BE2C (cell line): ENCODE measurements at regions not wholly inside any gene's neighbourhood (a gene's known extent, or its start where the extent isn't known, plus 50 kb on each side); places are given as distances from the start of the nearest gene placed in this dataset.

Source experiments
- DNase-seq: peaks from one replicate; pipeline ENCODE4 v3.0.0-alpha.2; 2020
- H3K27me3 ChIP-seq: fragments of 250-450 bp; sonication (Bioruptor Pico); 2 replicates; pipeline ENCODE4 v1.5.1; 2020; ENCODE audit warnings: mild to moderate bottlenecking
- H3K36me3 ChIP-seq: fragments of 250-450 bp; sonication (Bioruptor Pico); 2 replicates; pipeline ENCODE4 v1.5.1; 2020; ENCODE audit warnings: mild to moderate bottlenecking
- H3K4me1 ChIP-seq: fragments of 250-450 bp; sonication (Bioruptor Pico); 2 replicates; pipeline ENCODE4 v1.5.1; 2020
- H3K4me3 ChIP-seq: 2 replicates; pipeline ENCODE4 v1.5.1; 2011; ENCODE audit warnings: low read depth, low read length
- H3K9me3 ChIP-seq: fragments of 250-450 bp; sonication (Bioruptor Pico); 2 replicates; pipeline ENCODE4 v1.5.1; 2020
- CTCF ChIP-seq: IDR thresholded peaks from 2 replicates; pipeline ENCODE4 v1.5.1; 2012; ENCODE audit warnings: mild to moderate bottlenecking, low read depth, low read length

- Histone ChIP-seq H3K4me1 (no peaks in the 10 kb centered on the region), H3K9me3 (no peaks in the 10 kb centered on the region), H3K36me3 (no peaks in the 10 kb centered on the region), H3K27me3 (no peaks in the 10 kb centered on the region), H3K4me3 (no peak overlapping the region)
- TF ChIP-seq CTCF, result no peak
- DNase-seq, result peak; percentile 78
Measured at GRCh38 chr12:5201554-5202218, 158.0 kb downstream of the KCNA5 start.

GRCh38 chr12:5203274-5203673 is 159.6 kb downstream of the KCNA5 start:
- Histone ChIP-seq H3K36me3 (no peaks in the 10 kb centered on the region), H3K4me1 (no peaks in the 10 kb centered on the region), H3K27me3 (no peaks in the 10 kb centered on the region), H3K9me3 (no peaks in the 10 kb centered on the region), H3K4me3 (no peak overlapping the region)
- TF ChIP-seq CTCF, result no peak
- no peak for DNase-seq

DNA sequence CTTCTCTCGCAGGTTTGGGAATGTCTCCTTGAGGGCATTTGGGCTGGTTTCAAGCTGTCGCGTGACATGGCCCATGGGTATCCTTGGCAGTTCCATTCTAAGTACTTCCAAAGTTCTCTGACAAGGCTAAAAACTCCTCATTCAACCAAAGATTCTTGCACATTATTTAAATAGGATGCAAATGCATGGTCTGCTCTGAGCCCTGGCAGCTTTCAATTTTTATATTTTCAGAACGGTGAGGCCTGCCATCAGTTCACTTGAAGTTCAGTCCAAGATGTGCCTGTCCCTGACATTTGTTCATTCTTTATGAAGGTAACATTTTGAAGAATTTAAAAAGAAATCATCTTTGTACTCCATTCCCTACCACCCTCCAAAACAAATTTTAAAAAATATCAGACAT is 160.0 kb downstream of the KCNA5 start:
- no peaks in the 10 kb centered on the region for H3K9me3 ChIP-seq
- H3K4me3 ChIP-seq, result no peak overlapping the region
- H3K36me3 ChIP-seq, result no peaks in the 10 kb centered on the region
- H3K4me1 ChIP-seq, result no peaks in the 10 kb centered on the region
- no peak for TF ChIP-seq CTCF
- H3K27me3 ChIP-seq, result no peaks in the 10 kb centered on the region
- DNase-seq, result no peak

GRCh38 chr12:5204271-5204670 is 160.6 kb downstream of the KCNA5 start:
- TF ChIP-seq CTCF, result no peak

GRCh38 chr12:5204831-5205230 is 161.2 kb downstream of the KCNA5 start:
- TF ChIP-seq CTCF, result no peak
- no peaks in the 10 kb centered on the region for H3K4me1 ChIP-seq

More at GRCh38 chr12:5204271-5204670, 160.6 kb downstream of the KCNA5 start:
- H3K4me3 ChIP-seq, result no peak overlapping the region
- no peaks in the 10 kb centered on the region for H3K9me3 ChIP-seq
- no peaks in the 10 kb centered on the region for H3K27me3 ChIP-seq
- no peaks in the 10 kb centered on the region for H3K4me1 ChIP-seq
- no peaks in the 10 kb centered on the region for H3K36me3 ChIP-seq
- DNase-seq, result no peak

GRCh38 chr12:5206401-5207175 is 162.9 kb downstream of the KCNA5 start:
- no peak for TF ChIP-seq CTCF
- Histone ChIP-seq H3K27me3 (no peaks in the 10 kb centered on the region), H3K9me3 (no peaks in the 10 kb centered on the region), H3K4me1 (no peaks in the 10 kb centered on the region), H3K36me3 (no peaks in the 10 kb centered on the region), H3K4me3 (no peak overlapping the region)
- DNase-seq, result no peak

More at GRCh38 chr12:5204831-5205230, 161.2 kb downstream of the KCNA5 start:
- Histone ChIP-seq H3K27me3 (no peaks in the 10 kb centered on the region), H3K36me3 (no peaks in the 10 kb centered on the region), H3K9me3 (no peaks in the 10 kb centered on the region), H3K4me3 (no peak overlapping the region)
- DNase-seq, result no peak
